ENCODE measurements at regions not wholly inside any gene's neighbourhood (a gene's known extent, or its start where the extent isn't known, plus 50 kb on each side); places are given as distances from the start of the nearest gene placed in this dataset.
"Not testable (repeated sequence)": the region's sequence is repeated elsewhere in the genome, so short reads cannot be mapped to it uniquely, and the experiment has no call there.

GRCh38 chr7:25700141-25700540 lies 451.9 kb upstream of the NFE2L3 start:
- H2AFZ ChIP-seq (ENCODE audit: low read depth, low read length, poor library complexity, severe bottlenecking); DNase-seq (ENCODE audit: low read depth, low spot score); H3K9ac ChIP-seq (ENCODE audit: low read length); H3K4me3 ChIP-seq (replicated peaks in 1 of 2; ENCODE audit: low read depth in 1 of 2, low read length in 2 of 2); H3K79me2 ChIP-seq (ENCODE audit: insufficient read depth, low read length); ATAC-seq; H3K9me2 ChIP-seq (ENCODE audit: insufficient read depth); H3K4me1 ChIP-seq (ENCODE audit: control insufficient read depth in 1 of 2, insufficient read depth in 2 of 2, low read length in 2 of 2); H3K27ac ChIP-seq (ENCODE audit: low read depth, low read length); H3K27me3 ChIP-seq (ENCODE audit: insufficient read depth, low read length); RAD21 ChIA-PET (ENCODE audit: low non-redundant PET in 1 of 2, low total read pairs in 2 of 2, uncharacterized antibody in 2 of 2, unreplicated experiment in 2 of 2); H4K20me1 ChIP-seq (ENCODE audit: insufficient read depth); BruUV-seq (replicated peaks); POLR2A ChIA-PET; H3K9me3 ChIP-seq (ENCODE audit: control insufficient read depth in 1 of 2, insufficient read depth in 1 of 2, low read depth in 1 of 2, low read length in 2 of 2); CTCF ChIA-PET; H3K4me2 ChIP-seq (ENCODE audit: low read length); H3K36me3 ChIP-seq (ENCODE audit: control insufficient read depth in 1 of 2, insufficient read depth in 2 of 2, low read length in 2 of 2); intact Hi-C loops (cut with micrococcal nuclease): not testable (repeated sequence)

GRCh38 chr7:25704413-25704812 lies 447.6 kb upstream of the NFE2L3 start:
- no peak for TF ChIP-seq JUND (IDR thresholded peaks at IDR 0.05)
- TF ChIP-seq REST (IDR thresholded peaks at IDR 0.05; ENCODE audit: low read depth) = no peak
- no peak for TF ChIP-seq ZNF274 (IDR thresholded peaks at IDR 0.05; ENCODE audit: low read depth, low read length)
- TF ChIP-seq CBX3 (IDR thresholded peaks at IDR 0.05; ENCODE audit: low read depth) = no peak
- no peak for TF ChIP-seq RAD21 (IDR thresholded peaks at IDR 0.05; ENCODE audit: low read depth)
- TF ChIP-seq EZH2phosphoT487 (IDR thresholded peaks at IDR 0.05; ENCODE audit: borderline replicate concordance) = no peak
- TF ChIP-seq ZBTB33 (IDR thresholded peaks at IDR 0.05; ENCODE audit: extremely low read depth, insufficient replicate concordance, low read length) = no peak
- TF ChIP-seq EGR1 (IDR thresholded peaks at IDR 0.05; ENCODE audit: low read depth) = no peak
- no peak for TF ChIP-seq SP1 (IDR thresholded peaks at IDR 0.05; ENCODE audit: low read depth)
- no peak for TF ChIP-seq POLR2AphosphoS5 (IDR thresholded peaks at IDR 0.05; ENCODE audit: low read depth, low read length)
- no peak for TF ChIP-seq CEBPB (IDR thresholded peaks at IDR 0.05; ENCODE audit: low read depth)
- no peak for TF ChIP-seq ELF1 (IDR thresholded peaks at IDR 0.05; ENCODE audit: borderline replicate concordance, low read depth)
- no peak for TF ChIP-seq MAX (IDR thresholded peaks at IDR 0.05)
- no peak for TF ChIP-seq FOSL1 (IDR thresholded peaks at IDR 0.05; ENCODE audit: low read depth)
- H3K9me3 ChIP-seq (ENCODE audit: control insufficient read depth in 1 of 2, insufficient read depth in 1 of 2, low read depth in 1 of 2, low read length in 2 of 2) = no peaks in the 10 kb centered on the region
- BruUV-seq (replicated peaks) = no TSS peak
- POLR2A ChIA-PET = no interaction called here
- H2AFZ ChIP-seq (ENCODE audit: low read depth, low read length, poor library complexity, severe bottlenecking) = no peak overlapping the region
- ATAC-seq (no peak), DNase-seq (ENCODE audit: low read depth, low spot score) (no peak)
- no peak overlapping the region for H3K27ac ChIP-seq (ENCODE audit: low read depth, low read length)
- RAD21 ChIA-PET (ENCODE audit: low non-redundant PET in 1 of 2, low total read pairs in 2 of 2, uncharacterized antibody in 2 of 2, unreplicated experiment in 2 of 2) = no interaction called here
- no peak overlapping the region for H3K4me2 ChIP-seq (ENCODE audit: low read length)
- CTCF ChIA-PET = no interaction called here
- no peak overlapping the region for H3K4me3 ChIP-seq (replicated peaks in 1 of 2; ENCODE audit: low read depth in 1 of 2, low read length in 2 of 2)
- H3K79me2 ChIP-seq (ENCODE audit: insufficient read depth, low read length) = no peaks in the 10 kb centered on the region
- H3K9ac ChIP-seq (ENCODE audit: low read length) = no peak overlapping the region
- no peaks in the 10 kb centered on the region for H3K36me3 ChIP-seq (ENCODE audit: control insufficient read depth in 1 of 2, insufficient read depth in 2 of 2, low read length in 2 of 2)
- no peaks in the 10 kb centered on the region for H3K4me1 ChIP-seq (ENCODE audit: control insufficient read depth in 1 of 2, insufficient read depth in 2 of 2, low read length in 2 of 2)
- H3K27me3 ChIP-seq (ENCODE audit: insufficient read depth, low read length) = peaks cover 7% of the 10 kb centered on the region; the same call in 1 of the 2 replicates
- no peaks in the 10 kb centered on the region for H4K20me1 ChIP-seq (ENCODE audit: insufficient read depth)
- no peaks in the 10 kb centered on the region for H3K9me2 ChIP-seq (ENCODE audit: insufficient read depth)
- intact Hi-C loops (cut with micrococcal nuclease) = no loop called here

All from HCT116 (cell line).